CD4-positive, alpha-beta T cell treated with Interleukin-6 for 4 hours (primary cell): ENCODE measurements at regions not wholly inside any gene's neighbourhood (a gene's known extent, or its start where the extent isn't known, plus 50 kb on each side); places are given as distances from the start of the nearest gene placed in this dataset.

Experiments used
- DNase-seq: peaks from one replicate; pipeline ENCODE4 v3.0.0-alpha.2; 2020; ENCODE audit warnings: mixed read lengths

DNA sequence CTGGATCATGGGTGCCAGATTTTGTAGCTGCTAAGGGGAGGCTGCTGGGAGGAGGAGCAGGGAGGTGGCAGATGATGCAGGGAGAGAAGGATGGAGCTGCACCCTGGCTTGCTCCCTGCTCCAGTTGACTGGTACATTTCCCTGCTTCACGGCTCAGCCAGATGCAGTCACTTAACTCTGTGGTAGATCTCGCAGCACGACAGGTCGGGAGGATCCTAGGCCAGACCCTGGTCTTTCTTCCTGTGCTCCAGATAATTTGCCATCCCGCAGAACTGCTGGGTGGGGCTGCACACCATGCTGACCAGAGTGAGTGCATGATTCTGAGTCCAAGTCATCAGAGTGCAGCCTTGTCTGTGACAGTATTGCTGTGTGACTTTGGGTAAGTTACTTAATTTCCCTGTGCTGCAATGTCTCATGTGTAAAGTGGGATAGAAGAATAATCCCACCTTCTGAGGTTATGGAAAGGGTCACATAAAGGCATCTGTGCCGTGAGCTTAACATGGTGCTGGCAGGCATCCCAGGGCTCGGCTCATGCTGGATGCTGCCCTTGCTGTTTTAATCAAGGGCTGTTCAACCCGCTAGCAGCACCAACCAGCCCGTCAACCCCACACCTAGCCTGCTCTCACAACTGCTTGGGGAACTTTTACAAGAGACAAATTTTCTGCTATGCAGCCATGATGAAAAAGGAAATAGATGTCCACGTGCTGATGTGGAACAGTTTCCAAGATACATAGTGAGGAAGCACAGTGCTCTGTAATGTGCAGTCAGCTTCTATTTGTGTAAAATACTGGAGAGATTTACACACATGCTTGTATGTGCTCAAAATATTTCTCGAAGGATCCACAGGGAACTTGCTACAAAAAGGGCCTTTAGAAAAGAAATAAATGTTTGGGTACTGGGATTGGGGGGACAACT lies 257.9 kb downstream of the CDH26 start:
- DNase-seq: no peak

DNA sequence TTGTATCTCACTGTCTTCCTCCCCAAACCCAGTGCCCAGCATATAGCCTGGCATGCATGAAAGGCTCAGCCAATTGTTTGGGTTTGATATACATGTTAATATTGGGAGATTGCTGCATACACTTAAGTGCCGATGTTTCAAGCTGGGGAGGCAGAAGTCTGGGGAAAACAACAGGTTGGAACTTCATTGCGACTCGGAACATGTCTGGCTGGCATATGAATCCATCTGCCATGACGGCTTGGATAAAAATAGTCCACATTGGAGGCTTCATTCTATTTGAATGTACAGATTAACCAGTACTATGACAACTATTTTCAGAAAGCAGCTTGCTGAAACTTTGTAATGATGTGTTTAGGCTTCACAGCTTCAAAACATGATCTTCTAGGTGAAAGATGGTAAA lies 261.0 kb downstream of the CDH26 start:
- no peak for DNase-seq

DNA sequence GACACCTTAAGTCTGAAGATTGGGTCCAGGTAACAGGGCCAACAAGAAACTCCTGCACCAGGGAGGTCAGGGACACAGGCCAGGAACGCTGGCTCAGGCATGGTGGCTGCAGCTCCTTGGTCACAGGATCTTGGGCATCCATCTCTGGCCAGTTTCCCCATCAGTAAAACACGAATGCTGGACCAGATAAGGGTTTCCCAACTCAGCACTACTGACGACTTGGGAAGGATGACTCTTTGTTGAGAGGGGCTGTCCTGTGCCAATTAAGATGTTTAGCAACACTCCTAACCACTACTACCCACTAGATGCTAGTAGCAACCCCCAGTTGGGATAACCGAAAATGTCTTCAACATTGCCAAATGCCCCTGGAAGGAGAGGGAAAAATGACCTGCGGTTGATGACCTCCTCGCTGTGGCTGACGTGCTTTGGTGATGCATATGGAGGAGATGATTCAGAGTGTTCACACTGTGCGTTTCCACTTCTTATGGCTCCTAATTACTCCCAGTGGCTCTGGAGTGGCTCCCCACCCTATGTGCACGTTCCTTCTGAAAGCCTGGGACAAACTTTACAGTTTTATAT lies 261.9 kb downstream of the CDH26 start:
- DNase-seq: no peak

DNA sequence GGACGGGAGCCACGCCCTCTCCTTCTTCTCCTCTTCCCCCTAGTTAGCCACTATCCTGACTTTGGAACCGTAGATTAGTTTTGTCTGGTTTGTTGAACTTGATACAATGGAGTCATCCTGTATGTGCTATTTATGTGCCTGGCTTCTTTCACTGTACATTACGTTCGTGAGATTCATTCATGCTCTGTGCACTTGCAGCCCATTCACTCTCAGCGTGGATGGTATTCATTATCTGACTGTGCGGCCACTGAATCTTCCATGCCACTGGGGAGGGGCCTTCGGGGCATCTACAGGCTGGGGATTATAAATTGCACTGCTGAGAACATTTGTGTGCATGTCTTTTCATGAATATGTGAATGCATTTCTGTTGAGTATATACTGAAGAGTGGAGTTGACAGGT lies 262.5 kb downstream of the CDH26 start:
- no peak for DNase-seq

DNA sequence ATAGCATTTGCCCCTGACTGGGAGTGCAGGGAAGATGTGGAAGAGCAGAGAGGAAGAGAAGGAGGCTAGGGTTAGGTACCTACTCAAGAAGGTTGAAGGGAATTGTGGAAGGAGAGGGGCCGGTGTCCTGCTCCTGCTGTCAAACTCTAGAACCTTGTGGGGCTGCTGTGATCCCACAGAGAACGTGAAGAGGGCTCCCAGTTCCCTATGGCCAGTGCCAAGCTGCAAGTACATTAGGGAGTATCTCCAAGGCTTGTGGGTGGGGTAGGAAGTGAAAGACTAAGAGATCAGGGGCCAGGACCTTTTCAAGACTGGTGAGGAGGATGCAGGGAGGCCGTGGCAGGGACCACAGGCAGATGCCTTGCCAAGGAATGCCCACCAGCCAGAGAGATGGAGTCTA lies 263.4 kb downstream of the CDH26 start:
- no peak for DNase-seq

DNA sequence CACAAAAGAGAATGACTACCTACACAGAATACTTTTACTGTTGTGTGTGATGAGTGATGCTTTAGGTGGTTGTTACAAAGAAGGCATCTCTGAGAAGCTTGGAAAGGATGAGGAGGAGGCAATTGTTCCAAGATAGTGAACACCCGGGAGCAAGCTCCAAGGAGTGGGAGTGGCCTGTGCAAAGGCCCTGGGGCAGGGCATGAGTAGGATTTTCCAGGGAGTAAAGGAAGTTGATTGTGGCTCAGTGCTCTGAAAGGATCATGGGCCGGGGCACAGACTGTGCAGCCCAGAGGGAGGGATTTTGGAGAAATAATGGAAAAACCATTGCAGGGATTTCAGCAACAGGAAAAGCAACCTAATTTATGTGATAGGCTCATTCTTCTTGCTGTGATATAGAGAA lies 264.3 kb downstream of the CDH26 start:
- no peak for DNase-seq

DNA sequence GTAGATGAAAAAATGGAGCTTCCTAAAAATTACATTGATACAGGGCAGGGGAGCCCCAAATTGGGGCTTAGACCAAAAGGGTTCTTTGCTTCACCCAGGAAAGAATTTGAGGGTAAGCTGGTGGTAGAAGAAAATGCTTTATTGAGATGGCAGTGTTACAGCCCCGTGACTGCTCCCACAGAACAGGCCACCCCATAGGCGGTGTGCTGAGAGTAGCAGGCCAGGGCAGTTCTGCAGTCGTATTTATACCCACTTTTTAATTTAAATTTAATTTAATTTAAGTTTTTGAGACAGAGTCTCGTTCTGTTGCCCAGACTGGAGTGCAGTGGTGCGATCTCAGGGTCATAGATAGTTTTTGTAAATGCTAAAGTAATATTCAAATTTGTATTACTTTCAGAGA lies 265.0 kb downstream of the CDH26 start:
- no peak for DNase-seq

DNA sequence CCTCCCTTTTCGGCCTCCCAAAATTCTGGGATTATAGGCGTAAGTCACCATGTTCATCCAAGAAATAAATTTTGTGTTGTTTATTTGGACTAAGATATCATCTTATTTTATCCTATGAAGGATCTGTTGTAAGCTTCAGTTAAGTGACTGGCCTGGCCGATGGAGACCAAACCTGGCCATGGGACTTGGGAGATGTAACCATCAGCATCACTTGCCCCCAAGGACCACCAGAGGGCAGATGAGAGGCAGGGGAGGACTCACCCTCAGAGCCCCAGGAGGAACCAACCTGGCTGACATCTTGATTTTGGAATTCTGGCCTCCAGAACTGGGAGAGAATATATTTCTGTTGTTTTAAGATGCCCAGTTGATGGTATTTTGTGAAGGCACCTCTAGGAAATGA lies 266.7 kb downstream of the CDH26 start:
- no peak for DNase-seq

DNA sequence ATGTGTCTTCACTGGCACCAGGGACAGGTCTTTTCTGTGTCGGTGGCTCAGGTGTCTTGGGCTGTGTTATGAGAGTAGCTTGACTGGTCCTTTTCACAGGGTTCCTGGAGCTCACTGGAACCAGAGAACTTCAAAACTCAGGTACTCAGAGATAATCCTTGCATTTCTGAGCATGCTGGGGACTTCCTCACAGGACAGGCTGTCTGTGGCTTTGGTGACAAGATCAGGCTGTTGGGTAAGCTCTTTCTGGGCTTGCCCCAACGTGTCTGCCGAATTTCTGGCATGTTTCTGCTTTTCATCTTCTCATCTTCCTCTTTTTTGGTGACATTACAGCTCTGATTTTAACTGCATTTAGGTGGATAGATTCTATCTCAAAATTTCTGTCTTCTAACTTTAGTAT lies 270.0 kb downstream of the CDH26 start:
- DNase-seq: no peak

DNA sequence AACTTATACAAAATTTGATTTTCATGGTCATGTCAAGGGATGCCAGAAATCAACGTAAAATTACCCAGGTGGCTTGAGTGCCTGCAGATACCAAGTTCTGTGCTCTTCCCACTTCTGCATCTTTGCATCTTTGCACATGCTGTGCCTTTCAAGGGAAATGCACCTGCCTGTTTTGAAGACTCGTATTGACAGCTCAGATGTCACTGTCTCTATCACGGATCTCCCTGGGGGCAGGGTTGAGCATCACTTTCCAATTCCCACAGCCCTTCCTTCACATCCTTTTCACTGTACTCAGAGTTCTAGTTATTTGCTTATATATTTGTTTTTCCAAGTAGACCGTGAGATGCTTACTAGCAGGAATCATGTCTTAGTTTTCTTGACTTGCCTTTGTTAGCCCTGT lies 274.2 kb downstream of the CDH26 start:
- DNase-seq: no peak

DNA sequence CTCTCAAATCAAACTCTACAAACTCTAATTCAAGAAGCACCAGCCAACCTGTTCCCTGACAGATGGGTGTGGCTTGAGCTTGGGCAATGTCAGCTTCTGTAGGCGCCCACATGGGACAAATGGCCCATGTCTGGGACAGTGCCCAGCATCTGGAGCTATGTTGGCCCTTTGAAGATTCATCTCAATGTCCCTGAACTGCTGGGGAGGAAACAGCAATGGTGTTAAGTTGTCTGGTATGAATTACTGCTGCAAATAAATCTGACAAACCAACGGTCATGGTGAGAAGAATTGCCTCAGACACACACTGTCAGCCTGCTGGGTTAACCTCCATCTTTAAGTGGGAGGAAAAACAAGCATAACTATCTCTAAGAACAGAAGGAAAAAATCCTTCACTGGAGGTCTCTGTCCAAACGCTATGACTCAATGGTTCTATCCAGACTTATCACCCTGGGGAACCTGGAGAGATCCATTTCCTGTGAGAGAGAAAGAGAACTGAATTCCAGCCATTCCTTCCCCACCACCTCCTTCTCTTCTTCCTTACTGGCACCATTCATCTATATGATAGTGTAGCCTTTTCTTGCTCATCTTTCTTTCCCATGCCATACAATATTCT lies 274.9 kb downstream of the CDH26 start:
- no peak for DNase-seq

DNA sequence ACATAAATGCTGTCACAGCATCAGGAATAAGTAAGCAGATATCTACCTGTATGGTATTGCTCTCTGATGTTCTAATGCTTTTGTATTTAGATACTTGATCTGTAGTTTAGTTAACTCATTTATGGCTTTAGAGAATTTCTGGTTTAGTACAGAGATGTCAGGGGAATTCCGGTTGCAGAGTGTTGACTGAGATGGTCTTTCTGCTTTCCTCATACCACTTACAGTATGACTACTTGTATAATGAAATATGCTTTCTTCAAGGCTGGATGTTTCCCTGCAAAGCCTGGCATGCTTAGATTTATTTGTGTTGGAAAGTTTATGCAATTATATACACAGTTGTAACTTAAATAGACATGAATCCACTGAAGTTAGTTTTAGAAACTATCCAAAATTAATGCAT lies 278.4 kb downstream of the CDH26 start:
- no peak for DNase-seq

DNA sequence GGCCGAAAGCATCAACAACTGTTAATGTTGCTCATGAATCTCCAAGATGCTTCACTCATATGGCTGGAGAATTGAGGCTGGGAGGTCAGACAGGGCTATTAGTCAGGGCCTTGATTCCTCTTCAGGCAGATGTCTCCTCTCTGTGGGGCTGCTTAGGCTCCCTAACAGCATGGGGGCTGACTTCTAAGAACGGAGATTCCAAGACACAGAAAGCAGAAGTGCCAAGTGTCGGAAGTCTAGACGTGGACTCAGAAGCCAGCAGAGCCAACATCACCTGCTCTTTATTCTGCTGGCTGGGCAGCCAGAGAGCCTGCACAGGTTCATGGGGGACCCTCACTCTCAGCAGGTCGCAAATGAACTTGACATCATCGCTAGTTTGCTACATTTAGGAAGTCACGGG lies 279.8 kb downstream of the CDH26 start:
- DNase-seq: no peak

DNA sequence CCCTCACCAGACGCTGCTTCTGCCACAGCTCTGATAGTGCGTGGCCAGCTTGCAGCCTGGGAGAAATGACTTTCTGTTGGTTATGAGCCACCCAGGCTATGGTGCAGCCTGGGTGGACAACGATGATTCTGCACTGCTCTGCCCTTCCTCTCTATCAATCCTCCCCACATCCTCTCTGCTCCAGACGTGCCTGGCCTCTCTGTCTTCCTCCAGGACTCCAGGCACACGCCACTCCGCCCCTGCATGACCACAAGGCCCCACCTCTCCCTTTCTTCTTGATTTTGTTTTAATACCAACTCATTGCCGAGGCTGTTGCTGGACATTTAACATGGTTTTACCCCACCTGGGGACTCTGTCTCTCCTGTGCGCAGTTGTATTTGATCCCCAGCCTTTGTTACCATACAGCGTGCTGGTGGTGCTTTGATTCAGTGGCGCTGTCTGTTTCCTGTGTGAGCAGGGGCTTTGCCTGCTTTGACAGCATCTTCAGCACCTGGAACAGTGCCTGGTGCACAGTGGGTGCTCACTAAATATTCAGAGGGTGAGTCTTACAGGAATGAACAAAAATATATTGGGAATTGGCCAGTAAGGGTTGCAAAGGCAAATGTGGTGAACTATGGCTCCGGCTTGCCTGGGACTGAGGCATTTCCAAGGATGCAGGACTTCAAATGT lies 280.9 kb downstream of the CDH26 start:
- no peak for DNase-seq

DNA sequence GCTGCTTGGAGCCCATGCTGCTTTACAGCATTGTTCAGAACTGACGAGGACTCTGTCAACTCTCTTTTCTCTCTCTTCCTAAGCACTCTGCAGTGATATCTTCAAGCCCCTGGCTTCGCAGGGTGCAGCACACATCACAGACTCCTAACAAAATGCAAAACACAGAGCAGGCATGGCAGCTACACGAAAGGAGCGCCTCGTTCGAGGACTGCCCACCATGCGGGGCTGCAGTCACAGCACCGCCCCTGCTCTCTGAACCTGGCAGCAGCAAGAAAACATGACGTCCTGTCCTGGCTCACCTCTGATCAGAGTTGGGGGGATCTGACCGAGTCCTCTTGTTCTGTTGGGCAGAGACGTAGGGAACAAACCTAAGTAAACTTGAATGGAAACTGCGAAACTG lies 281.7 kb downstream of the CDH26 start:
- DNase-seq: no peak

DNA sequence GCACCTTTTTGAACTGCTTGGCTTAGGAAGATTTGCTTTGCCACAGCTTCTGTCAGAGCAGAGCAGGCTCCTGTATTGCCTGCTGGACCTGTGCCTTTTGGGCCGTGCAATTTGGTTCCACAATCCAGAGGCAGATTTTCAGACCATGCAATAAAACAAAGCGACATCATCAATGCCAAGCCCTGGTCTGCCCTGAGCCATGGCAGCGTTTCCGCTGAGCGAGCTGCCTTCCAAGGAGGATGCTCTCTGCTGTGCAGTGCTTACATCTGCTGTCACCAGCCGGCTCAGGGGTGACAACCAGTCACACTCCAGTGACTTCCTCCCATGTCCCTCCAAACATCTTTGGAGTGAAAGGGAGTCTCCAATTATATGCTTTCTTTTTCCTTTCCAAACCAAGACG lies 282.2 kb downstream of the CDH26 start:
- DNase-seq: no peak

DNA sequence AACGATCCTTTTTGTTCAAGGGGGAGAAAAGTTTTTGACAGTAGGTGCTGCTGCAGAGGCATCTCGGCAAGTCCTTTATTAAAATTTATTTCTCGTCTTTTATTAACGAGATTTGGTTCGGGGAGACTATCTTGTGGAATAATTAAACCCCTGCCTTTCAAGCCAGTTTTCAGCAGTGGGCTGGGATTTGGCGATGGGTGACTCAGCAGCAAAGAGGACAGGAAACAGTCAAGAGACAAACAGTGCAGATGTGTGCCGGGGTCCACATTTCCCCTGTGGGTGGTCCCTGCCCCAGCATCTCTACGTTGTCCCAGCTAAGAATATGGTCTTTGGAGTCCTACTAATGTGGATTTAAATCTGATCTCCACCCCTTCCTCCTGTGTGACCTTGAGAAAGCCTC lies 282.8 kb downstream of the CDH26 start:
- no peak for DNase-seq

DNA sequence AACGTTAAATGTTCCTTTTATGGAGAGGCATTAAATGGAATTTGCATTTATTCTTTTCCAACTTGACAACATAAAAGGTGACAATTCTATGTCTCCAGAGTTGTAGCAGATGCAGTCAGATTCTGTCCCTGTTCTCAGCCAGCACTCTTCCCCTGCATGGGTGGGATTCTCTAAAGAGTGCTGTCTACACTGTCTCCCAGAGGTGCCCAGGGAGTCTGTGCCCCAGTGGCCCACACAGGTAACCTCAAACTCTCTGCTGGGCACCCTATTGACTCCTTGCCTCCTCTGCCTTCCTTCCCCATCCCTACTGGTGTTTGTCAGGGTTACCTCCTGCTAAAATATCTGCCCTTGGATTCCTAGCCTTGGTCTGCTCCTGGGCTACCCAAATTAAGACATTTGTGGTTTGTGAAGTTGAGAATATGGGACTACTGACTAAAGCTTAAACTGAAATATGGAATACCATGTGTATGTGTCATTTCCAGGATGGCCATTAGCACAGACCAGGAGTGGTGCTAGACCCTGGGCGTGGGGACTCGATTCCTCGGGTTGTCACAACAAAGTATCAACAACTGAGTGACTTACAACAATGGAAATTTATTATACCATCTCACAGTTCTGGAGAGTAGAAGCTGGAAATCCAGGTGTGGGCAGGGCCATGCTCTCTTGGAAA lies 284.7 kb downstream of the CDH26 start:
- no peak for DNase-seq

DNA sequence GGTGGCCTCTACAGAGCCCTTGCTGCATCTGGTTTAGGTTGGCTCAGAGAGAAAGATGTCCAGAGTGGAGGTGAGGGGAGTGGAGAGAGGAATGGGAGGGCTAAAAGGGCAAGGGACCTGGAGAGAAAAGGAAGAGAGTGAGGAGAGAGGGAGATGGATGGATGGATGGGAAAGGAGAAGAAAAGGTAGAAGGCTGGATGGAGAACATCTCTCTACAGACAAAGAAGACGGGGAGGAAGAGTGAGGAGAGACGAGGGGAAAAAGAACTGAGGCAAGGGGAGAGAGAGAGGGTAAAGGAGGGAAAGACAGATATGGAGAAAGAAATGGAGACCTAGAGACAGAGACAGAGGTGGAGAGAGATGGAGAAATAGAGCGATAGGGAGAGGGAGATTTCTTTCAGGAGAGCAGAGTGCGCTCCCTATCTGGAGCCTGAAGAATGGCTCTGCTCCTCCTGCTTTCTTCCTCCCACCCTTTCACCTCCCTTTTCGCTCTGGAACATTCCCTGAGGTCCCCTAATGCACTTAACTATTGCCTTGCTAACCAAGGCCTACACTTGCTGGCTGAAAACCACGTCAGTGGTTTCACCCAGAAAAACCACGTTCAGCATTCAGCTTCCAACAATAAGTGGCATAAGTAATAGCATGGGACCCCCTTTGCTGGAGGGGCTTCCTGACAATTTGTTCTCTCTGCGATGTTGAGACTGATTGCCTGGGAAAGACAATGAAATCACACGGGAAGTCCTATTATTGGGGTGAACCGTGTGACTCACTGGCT lies 286.3 kb downstream of the CDH26 start:
- no peak for DNase-seq

DNA sequence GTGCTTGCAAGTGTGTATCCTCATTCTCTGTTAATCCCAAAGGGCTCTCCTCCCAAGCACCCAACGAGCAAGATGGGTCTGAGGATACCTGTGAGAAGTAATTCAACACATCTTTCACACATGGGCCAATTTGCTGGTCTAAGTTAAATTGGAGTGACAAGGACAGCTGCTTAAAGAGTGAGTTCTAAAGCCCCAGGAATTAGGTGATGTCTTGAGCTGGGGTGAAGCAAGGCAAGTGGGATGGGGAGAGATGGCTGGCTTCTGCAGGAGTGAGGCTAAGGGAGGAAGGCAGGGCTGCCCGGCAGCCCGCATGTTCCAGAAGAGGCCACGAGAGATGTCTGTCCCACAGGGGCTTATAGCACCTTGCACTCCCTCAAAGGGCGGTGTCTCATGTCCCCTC lies 288.5 kb downstream of the CDH26 start:
- DNase-seq: no peak

DNA sequence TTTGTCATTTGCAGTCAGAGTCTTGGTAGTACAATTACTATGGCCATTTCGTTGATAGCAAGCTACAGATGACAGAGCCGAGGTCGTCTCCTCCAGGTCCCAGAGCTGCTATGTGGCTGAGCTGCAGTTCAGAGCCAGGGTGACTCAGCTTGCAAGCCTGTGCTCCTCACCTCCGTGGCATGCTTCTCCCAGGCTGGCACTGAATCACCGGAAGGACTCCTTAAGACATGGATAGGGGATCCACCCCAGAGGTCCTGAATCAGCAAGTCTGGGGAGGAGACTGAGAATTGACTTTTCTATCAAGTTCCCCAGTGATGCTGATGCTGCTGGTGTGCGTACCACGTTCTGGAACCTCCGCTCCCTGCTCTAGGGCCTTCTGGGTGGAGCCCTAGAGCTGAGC lies 291.2 kb downstream of the CDH26 start:
- no peak for DNase-seq

DNA sequence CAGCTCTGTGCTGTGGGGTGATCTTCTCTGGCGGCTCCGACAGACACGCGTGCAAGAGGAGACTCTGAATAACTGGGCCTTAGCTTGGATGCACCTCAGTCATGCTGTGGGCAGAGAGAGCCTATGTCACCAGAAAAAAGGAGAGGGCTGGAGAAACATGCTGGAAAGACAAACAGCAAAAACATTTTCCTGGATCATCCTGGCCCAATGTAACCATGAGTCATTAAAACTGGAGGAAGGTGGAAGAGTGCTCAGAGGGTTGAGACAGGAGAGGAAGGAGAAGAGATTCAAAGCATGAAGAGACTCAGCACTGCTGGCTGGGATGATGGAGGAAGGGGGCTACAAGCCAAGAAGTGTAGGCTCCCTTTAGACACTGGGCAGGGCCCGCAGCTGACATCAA lies 292.0 kb downstream of the CDH26 start:
- DNase-seq: no peak
